GM12891 (cell line): ENCODE measurements at regions not wholly inside any gene's neighbourhood (a gene's known extent, or its start where the extent isn't known, plus 50 kb on each side); places are given as distances from the start of the nearest gene placed in this dataset.
A peak's percentile ranks its signal among the peaks of the same experiment; 100 is the strongest.

Experiments
- DNase-seq: peaks from one replicate; pipeline ENCODE4 v3.0.0; 2011; ENCODE audit warnings: low spot score; ENCODE audit not compliant: insufficient read length
- FAIRE-seq: peaks from 2 replicates; lab custom pipeline; 2011; peaks lifted over from hg19 to GRCh38; lab: Jason Lieb, UNC
- PAX5 ChIP-seq: IDR thresholded peaks from 2 replicates; pipeline ENCODE4 v1.6.1; 2011; ENCODE audit warnings: low read length, moderate library complexity, mild to moderate bottlenecking; ENCODE audit not compliant: insufficient read depth, severe bottlenecking
- POLR2A ChIP-seq: IDR thresholded peaks from 2 replicates; pipeline ENCODE4 v1.6.1; 2011; ENCODE audit warnings: low read depth, low read length, control low read depth
- POLR2AphosphoS5 ChIP-seq: IDR thresholded peaks from 2 replicates; pipeline ENCODE4 v1.6.1; 2011; ENCODE audit warnings: low read depth, low read length, control low read depth
- POU2F2 ChIP-seq: IDR thresholded peaks from 2 replicates; pipeline ENCODE4 v1.6.1; 2011; ENCODE audit warnings: low read depth, mild to moderate bottlenecking, control low read depth, low read length, moderate library complexity
- SPI1 ChIP-seq: IDR thresholded peaks from 2 replicates; pipeline ENCODE4 v1.6.1; 2011; ENCODE audit warnings: low read depth, low read length, control low read depth
- TAF1 ChIP-seq: IDR thresholded peaks from 2 replicates; pipeline ENCODE4 v1.6.1; 2011; ENCODE audit warnings: low read depth, low read length, control low read depth

GRCh38 chr5:120092649-120093048 lies 371.5 kb upstream of the PRR16 start:
- TF ChIP-seq TAF1 (no peak), PAX5 (no peak), SPI1 (no peak), POU2F2 (no peak), POLR2A (no peak), POLR2AphosphoS5 (no peak)
- no peak for DNase-seq
- FAIRE-seq: no peak

GRCh38 chr5:120093178-120093577 lies 370.9 kb upstream of the PRR16 start:
- TF ChIP-seq SPI1: 0 out of 2 replicates have a peak, but pooled peaks have one; percentile 14
- no peak for TF ChIP-seq TAF1
- TF ChIP-seq PAX5: no peak
- no peak for TF ChIP-seq POLR2AphosphoS5
- DNase-seq (no peak), FAIRE-seq (no peak)

- TF ChIP-seq SPI1 (no peak), PAX5 (no peak), POU2F2 (no peak), POLR2AphosphoS5 (no peak)
- DNase-seq: no peak
- no peak for FAIRE-seq
Measured at GRCh38 chr5:120096413-120096812, 367.7 kb upstream of the PRR16 start.

- DNase-seq: no peak
Measured at GRCh38 chr5:120098426-120098825, 365.7 kb upstream of the PRR16 start.

GRCh38 chr5:120098902-120099535 lies 365.1 kb upstream of the PRR16 start:
- TF ChIP-seq POLR2A: no peak
- no peak for TF ChIP-seq SPI1
- no peak for TF ChIP-seq POU2F2
- TF ChIP-seq PAX5: no peak
- TF ChIP-seq TAF1: no peak
- TF ChIP-seq POLR2AphosphoS5: no peak
- no peak for DNase-seq
- no peak for FAIRE-seq

More at GRCh38 chr5:120098426-120098825, 365.7 kb upstream of the PRR16 start:
- FAIRE-seq: no peak
- TF ChIP-seq SPI1 (no peak), PAX5 (no peak), POU2F2 (no peak), TAF1 (no peak), POLR2AphosphoS5 (no peak), POLR2A (no peak)

GRCh38 chr5:120101771-120102170 lies 362.3 kb upstream of the PRR16 start:
- DNase-seq (no peak), FAIRE-seq (no peak)
- TF ChIP-seq POLR2AphosphoS5: no peak
- no peak for TF ChIP-seq TAF1
- no peak for TF ChIP-seq POU2F2
- TF ChIP-seq POLR2A: no peak
- TF ChIP-seq PAX5: no peak
- no peak for TF ChIP-seq SPI1

GRCh38 chr5:120103495-120103894 lies 360.6 kb upstream of the PRR16 start:
- DNase-seq (no peak), FAIRE-seq (no peak)
- TF ChIP-seq POU2F2 (no peak), SPI1 (no peak), POLR2AphosphoS5 (no peak), PAX5 (no peak), TAF1 (no peak)

GRCh38 chr5:120106912-120107525 lies 357.1 kb upstream of the PRR16 start:
- FAIRE-seq: no peak

GRCh38 chr5:120108586-120109248 lies 355.4 kb upstream of the PRR16 start:
- FAIRE-seq: no peak
- DNase-seq: no peak
- TF ChIP-seq POLR2AphosphoS5 (no peak), PAX5 (no peak), POU2F2 (no peak), TAF1 (no peak), SPI1 (no peak), POLR2A (no peak)

More at GRCh38 chr5:120106912-120107525, 357.1 kb upstream of the PRR16 start:
- no peak for DNase-seq
- no peak for TF ChIP-seq POLR2AphosphoS5
- TF ChIP-seq SPI1: no peak
- no peak for TF ChIP-seq TAF1
- TF ChIP-seq POU2F2: no peak
- TF ChIP-seq POLR2A: no peak
- no peak for TF ChIP-seq PAX5

- no peak for FAIRE-seq
- no peak for TF ChIP-seq POU2F2
- no peak for TF ChIP-seq POLR2A
- no peak for TF ChIP-seq TAF1
- TF ChIP-seq PAX5: no peak
- TF ChIP-seq POLR2AphosphoS5: no peak
- TF ChIP-seq SPI1: no peak
- no peak for DNase-seq
Measured at GRCh38 chr5:120122703-120123102, 341.4 kb upstream of the PRR16 start.
